HG02852 (cell line): ENCODE measurements at regions not wholly inside any gene's neighbourhood (a gene's known extent, or its start where the extent isn't known, plus 50 kb on each side); places are given as distances from the start of the nearest gene placed in this dataset.
"Not testable (repeated sequence)": the region's sequence is repeated elsewhere in the genome, so short reads cannot be mapped to it uniquely, and the experiment has no call there.

Experiments used
- ATAC-seq: cut with Tn5 transposase; IDR thresholded peaks from one replicate; pipeline ENCODE4 v1.9.1; 2021; ENCODE audit warnings: mild to moderate bottlenecking, moderate library complexity; ENCODE audit not compliant: unreplicated experiment

DNA sequence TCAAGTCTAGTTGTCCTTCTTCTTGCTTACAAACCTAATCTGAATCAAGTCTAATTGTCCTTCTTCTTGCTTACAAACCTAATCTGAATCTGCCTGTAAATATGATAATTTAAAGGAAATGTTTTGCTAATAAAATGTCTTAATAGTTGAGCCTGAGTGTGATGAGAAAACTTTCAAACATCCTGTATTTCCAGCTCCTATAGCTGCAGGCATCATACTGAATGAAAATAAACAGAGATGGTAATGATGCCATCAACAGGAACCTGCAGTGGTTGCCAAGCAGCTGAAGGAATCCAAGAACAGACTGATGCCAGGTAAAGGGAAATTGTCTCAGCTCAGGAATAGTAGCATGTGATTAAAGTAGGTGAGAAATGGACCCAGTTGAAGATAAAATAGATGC, 156.1 kb upstream of the IRS4 start:
- ATAC-seq = no peak

DNA sequence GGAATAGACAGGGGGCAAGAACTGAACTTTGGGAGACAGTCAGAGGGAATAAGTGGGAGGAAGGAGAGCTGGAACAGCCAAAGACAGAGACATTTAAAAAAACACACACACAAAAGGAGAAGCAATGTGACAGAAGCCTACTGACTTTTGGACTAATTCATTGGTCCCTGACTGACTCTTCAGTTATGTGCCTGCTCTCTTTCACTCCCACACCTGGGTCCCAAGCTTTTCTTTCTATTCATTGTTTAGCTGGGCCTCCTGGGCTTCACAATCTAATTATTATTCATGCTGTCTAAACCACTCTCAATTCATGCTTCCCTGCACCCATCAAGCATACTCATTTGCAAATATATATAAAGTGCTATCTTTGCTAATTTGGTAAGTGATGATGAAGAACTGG, 139.2 kb upstream of the IRS4 start:
- ATAC-seq = no peak

DNA sequence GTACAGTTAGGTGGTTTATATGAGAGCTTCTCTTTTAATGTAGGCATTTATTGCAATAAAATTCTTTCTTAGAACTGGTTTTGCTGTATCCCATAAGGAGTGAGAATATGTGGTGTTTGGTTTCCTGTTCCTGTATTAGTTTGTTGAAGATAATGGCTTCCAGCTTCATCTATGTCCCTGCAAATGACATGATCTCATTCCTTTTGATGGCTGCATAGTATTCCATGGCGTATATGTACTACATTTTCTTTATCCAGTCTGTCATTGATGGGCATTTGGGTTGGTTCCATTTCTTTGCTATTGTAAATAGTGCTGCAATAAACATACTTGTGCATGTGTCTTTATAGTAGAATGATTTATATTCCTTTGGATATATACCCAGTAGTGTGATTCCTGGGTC, 106.7 kb upstream of the IRS4 start:
- ATAC-seq = not testable (repeated sequence)

DNA sequence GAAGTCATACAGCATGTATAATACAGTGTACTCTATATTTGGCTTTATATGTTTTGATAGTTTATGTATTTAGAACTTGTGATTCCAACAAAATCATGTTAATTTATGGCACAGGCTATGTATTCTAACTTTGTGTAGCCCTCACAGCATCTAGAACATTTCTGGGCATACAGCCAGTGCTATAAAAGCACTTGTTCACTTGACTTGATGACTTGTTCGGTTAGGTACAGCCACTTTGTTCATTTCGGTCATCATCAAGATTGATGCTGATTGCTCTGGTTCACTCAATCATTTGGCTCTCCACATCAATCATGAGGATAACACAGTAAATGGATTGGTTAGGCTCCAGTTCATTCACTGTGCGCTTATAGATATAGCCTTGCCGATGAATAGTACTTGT, 97.6 kb upstream of the IRS4 start:
- ATAC-seq = no peak

DNA sequence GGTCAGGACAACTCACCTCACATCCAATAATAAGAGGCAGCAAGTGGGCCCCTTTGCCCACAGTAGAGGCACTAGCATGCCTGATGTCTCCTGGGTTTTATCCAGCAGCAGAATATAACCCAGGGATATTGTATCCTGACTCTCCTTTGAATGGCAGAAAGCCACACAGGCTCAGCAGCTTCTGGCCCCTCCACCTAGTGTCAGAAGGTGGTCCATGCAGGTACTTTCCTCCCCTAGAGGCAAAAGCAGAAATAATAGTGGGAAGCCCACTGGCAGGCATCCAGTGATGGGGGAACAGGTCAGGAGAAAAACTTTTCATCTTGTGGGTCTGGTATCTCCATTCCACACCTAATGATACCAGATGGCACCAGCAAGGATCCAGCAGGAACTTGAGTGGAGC, 75.5 kb upstream of the IRS4 start:
- ATAC-seq = no peak

DNA sequence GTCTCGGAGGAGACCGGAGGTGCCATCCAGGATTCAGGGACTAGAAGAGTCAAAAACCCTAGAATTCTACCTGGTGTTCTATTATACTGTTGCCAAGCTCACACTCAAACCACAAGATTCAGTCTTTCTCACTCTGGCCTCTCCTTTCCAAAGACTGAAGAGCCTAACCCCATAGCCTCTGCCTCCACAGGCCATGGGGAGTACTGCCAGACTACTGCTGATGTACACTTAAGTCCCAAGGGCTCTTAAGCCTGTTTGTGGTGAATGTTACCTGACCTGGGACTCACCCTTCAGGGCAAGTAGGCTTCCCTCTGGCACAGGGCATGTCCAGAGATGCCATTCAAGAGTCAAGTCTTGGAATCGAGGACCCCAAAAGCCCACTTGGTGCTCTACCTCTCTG, 58.9 kb upstream of the IRS4 start:
- no peak for ATAC-seq
